ENCODE measurements at regions not wholly inside any gene's neighbourhood (a gene's known extent, or its start where the extent isn't known, plus 50 kb on each side); places are given as distances from the start of the nearest gene placed in this dataset.
"Not testable (repeated sequence)": the region's sequence is repeated elsewhere in the genome, so short reads cannot be mapped to it uniquely, and the experiment has no call there.

- no peak for DNase-seq (ENCODE audit: low read depth)
Measured at GRCh38 chr16:52386694-52387093, 160.2 kb downstream of the TOX3 start.

- DNase-seq (ENCODE audit: low read depth): no peak
Measured at GRCh38 chr16:52384378-52384777, 162.6 kb downstream of the TOX3 start.

GRCh38 chr16:52383640-52384292 lies 163.2 kb downstream of the TOX3 start:
- DNase-seq (ENCODE audit: low read depth): no peak

- no peak for DNase-seq (ENCODE audit: low read depth)
Measured at GRCh38 chr16:52383119-52383518, 163.8 kb downstream of the TOX3 start.

- DNase-seq (ENCODE audit: low read depth): no peak
Measured at GRCh38 chr16:52379551-52379950, 167.4 kb downstream of the TOX3 start.

GRCh38 chr16:52376676-52377280 lies 170.2 kb downstream of the TOX3 start:
- DNase-seq (ENCODE audit: low read depth): no peak

GRCh38 chr16:52372313-52372712 lies 174.6 kb downstream of the TOX3 start:
- DNase-seq (ENCODE audit: low read depth): no peak

- DNase-seq (ENCODE audit: low read depth): no peak
Measured at GRCh38 chr16:52368859-52369258, 178.1 kb downstream of the TOX3 start.

- DNase-seq (ENCODE audit: low read depth): no peak
Measured at GRCh38 chr16:52367821-52368220, 179.1 kb downstream of the TOX3 start.

GRCh38 chr16:52366983-52367382 lies 180.0 kb downstream of the TOX3 start:
- no peak for DNase-seq (ENCODE audit: low read depth)

- DNase-seq (ENCODE audit: low read depth): no peak
Measured at GRCh38 chr16:52364500-52364899, 182.4 kb downstream of the TOX3 start.

GRCh38 chr16:52363082-52363481 lies 183.9 kb downstream of the TOX3 start:
- no peak for DNase-seq (ENCODE audit: low read depth)

GRCh38 chr16:52357711-52358110 lies 189.2 kb downstream of the TOX3 start:
- DNase-seq (ENCODE audit: low read depth): no peak

- no peak for DNase-seq (ENCODE audit: low read depth)
Measured at GRCh38 chr16:52353249-52353648, 193.7 kb downstream of the TOX3 start.

GRCh38 chr16:52351451-52351850 lies 195.5 kb downstream of the TOX3 start:
- no peak for DNase-seq (ENCODE audit: low read depth)

- DNase-seq (ENCODE audit: low read depth): no peak
Measured at GRCh38 chr16:52350031-52350642, 196.8 kb downstream of the TOX3 start.

GRCh38 chr16:52346709-52347108 lies 200.2 kb downstream of the TOX3 start:
- DNase-seq (ENCODE audit: low read depth): no peak

- DNase-seq (ENCODE audit: low read depth): not testable (repeated sequence)
Measured at GRCh38 chr16:52333673-52334072, 213.3 kb downstream of the TOX3 start.

GRCh38 chr16:52320930-52321439 lies 226.0 kb downstream of the TOX3 start:
- no peak for DNase-seq (ENCODE audit: low read depth)

GRCh38 chr16:52318302-52319009 lies 228.5 kb downstream of the TOX3 start:
- no peak for DNase-seq (ENCODE audit: low read depth)

GRCh38 chr16:52316241-52316640 lies 230.7 kb downstream of the TOX3 start:
- DNase-seq (ENCODE audit: low read depth): no peak

GRCh38 chr16:52312716-52313115 lies 234.2 kb downstream of the TOX3 start:
- no peak for DNase-seq (ENCODE audit: low read depth)

Data from fibroblast of the conjunctiva (primary cell).